HG02623 (cell line): ENCODE measurements at regions not wholly inside any gene's neighbourhood (a gene's known extent, or its start where the extent isn't known, plus 50 kb on each side); places are given as distances from the start of the nearest gene placed in this dataset.
"Not testable (repeated sequence)": the region's sequence is repeated elsewhere in the genome, so short reads cannot be mapped to it uniquely, and the experiment has no call there.

Experiments
- ATAC-seq: cut with Tn5 transposase; IDR thresholded peaks from one replicate; pipeline ENCODE4 v1.9.1; 2021; ENCODE audit warnings: moderate library complexity; ENCODE audit not compliant: unreplicated experiment

DNA sequence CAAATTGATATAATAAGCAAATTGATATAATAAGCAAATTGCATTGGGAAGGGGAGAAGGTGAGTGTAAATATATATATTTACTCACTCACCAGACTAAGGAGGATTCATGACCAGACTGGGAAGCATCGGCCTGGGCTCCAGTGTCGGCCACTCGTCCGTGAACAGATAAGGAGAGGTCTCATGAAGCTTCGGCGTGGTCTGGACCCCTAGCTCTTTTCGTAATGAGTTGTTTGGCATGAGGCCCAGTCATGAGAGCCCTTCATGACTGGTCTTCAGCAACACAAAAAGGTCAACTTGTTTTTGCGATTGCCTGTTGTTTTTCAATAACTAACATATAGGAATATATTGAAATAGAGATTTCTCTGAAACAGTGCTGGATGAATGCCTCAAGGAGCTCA lies 222.9 kb upstream of the KCNK2 start:
- ATAC-seq = no peak

DNA sequence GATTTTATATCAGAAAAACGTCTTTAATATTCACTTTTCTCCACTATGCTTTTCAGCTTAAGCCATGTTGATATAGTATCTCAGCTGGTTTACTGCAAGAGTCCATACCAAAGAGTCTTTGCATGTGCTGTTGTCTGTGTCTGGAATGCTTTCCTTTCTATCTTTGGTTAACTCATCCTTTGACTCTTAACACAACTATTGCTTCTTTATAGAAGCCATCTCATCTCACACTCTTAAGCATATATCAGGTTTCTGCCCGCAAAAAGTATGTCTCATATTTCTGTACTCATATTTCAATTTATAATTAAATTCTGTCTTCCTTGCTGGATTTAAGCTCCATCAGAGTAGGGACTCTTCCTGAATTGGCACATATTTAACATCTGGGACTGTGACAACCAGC lies 220.9 kb upstream of the KCNK2 start:
- no peak for ATAC-seq

DNA sequence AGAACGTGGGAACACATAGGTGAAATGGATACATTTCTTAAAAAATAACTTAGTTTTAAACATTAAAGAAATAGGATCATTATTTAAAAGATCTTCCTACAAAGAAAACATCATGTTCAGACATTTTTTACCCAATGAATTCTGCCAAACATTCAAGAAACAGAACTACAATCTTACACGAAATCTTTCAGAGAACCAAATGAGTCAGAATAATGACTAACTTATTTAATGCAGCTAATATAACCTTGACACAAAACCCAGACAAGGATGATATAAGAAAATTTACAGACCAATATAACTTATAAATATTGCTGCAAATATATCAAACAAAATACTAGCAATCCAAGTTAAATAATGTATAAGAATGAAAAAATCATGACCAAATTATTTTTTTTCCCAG lies 220.1 kb upstream of the KCNK2 start:
- ATAC-seq = no peak

DNA sequence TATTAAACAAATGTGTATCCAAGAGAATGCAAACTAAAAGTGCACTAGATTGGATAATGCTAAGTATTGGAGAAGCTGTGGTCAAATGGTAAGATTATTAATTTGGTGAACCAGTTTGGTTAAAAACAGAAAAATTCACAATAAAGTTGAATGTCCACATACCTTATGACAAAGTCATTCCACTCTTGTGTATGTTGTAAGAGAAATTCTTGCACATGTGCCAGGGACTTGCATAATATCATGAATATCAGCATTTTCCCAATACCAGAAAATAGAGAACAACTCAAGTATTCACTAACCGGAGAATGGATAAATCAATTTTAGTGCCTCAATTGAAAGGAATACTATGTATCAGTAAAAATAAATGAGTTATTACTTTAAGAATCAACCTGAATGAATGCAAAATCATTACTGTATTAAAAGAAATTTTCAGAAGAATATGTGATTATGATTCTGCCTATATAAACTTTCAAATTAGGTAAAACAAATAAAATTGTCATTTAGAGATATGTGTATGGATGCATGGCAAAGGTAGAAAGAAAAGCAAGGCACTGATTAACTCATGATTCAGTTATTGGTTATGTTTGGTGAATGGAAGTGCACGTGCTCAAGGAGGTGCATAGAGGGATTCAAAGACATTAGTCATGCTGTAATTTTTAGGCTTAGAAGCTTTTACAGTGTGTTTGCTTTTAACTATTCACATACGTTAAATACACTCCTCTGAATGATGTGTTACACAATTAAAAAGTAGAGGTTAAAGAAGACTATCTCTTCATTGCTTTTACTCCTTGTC lies 217.4 kb upstream of the KCNK2 start:
- no peak for ATAC-seq

DNA sequence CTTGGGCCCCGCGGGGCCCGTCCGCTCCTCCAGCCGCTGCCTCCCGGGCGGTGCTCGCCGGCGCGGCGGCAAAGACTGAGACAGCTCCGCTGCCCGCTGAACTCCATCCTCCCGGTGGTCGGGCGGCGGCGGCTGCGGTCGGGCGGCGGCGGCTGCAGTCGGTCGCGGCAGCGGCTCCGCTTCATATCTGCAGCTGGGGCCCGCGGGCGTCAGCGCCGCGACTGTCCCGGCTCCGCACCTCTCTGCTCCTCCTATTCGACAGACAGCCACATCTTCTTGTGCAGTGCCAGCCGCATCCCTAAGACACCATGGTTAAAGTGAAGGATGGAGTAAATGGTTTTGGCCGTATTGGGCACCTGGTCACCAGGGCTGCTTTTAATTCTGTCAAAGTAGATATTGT lies 212.1 kb upstream of the KCNK2 start:
- ATAC-seq = not testable (repeated sequence)

DNA sequence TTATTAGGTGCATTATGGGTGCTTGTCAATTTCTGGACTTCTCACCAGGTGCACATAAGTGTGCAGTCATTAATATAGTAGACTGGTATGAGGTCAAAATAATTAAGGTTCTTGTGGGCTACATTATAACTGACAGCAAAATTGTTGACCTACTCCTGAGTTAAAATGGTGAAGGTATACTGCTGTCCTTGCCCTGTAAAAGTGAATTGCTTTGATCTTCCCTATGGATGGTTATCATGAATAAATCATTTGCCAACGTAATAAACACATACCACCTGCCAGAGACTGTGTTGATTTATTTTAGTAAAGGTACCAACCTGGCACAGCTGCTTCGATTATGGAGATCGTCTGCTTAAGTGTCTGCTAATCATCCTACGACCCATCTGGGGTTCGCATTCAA lies 201.6 kb upstream of the KCNK2 start:
- ATAC-seq = no peak

DNA sequence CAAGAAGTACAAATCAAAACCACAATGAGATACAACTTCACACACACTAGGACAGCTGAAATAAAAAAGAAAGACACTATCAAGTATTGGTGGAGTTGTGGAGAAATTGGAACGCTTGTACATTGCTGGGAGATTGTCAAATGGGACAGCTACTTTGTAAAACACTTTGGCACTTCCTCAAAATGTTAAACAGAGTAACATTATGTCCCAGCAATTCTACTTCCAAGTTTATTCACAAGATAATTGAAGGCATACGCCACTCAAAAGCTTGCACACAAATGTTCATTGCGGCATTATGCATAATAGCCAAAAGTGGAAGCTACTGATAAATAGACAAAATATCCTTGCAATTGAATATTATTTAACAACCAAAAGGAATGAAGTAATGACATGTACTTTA lies 199.9 kb upstream of the KCNK2 start:
- ATAC-seq = no peak

DNA sequence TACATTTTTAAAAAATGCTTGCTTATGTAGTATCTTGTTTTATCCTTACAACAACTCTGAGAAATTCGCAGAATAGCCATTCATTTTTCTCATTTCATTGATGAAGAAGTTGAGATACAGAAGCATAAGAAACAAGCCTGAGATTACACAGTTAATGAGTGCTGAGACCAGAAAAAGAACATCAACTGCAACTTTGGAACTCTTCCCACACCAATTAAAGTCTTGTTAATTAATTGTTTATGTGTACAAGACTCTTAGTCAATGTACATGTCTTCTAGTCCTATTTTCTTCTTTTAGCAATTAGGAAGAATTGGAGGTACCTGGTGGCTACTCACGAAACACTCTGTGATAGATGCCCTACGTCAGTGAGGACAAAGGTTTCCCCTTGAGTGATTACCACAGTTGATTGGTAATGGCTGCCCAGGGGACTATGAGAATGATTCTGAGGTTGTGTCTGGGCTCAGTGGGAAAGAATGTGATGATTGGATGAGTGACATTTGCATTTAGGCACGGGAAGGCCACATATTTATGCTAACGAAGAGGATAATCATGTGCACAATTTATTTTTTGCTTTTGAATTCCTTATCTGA lies 187.4 kb upstream of the KCNK2 start:
- ATAC-seq = no peak

DNA sequence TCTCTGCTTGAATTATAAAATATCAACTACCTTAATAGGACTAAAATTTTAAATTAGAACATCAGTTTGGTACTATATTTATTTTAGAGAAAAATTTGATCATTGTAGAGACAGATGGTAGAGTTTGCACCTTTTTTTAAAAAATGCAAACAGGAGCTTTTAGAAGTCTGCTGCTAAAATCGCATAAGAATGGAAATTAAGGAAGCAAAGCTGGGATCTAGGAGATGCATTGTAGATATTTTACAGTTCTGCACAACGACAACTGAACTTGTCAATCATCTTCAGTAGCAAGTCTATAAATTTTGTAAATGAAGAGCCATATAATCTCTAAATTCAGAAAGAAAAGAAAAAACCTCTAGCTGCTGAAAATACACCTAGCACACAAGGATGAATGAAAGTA lies 185.6 kb upstream of the KCNK2 start:
- ATAC-seq = no peak

DNA sequence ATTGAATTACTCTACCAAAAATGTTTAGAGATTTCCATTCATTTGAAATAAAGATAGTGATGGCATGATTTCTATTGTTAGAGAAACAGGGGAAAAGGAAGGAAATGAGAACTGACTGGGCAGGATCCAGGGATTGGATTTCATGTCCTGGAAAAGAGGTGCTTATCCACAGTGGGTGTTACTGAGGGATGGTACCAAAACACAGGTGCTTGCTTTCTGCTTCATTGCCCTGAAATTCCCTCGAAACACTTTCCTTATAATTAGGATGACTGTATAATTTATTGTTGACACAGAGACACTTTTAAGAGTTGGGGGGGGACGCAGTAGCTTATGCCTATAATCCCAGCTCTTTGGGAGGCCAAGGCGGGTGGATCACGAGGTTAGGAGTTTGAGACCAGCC lies 185.0 kb upstream of the KCNK2 start:
- ATAC-seq = no peak

DNA sequence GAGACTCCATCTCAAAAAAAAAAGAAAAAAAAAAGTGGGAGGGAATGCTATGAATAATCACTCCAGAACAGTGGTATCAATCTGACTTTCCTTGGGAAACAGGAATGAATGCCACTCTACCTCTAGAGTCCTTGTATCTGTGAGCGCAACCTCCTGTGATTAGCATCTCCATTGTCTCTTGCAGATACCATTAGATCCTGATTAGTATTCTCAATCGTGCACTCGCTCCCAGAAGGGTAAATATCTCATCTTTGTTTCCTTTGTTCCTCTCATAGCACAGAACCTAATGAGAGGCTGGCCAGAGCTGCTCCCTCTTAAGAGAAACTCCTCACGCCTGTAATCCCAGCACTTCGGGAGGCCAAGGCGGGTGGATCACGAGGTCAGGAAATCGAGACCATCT lies 184.4 kb upstream of the KCNK2 start:
- no peak for ATAC-seq

DNA sequence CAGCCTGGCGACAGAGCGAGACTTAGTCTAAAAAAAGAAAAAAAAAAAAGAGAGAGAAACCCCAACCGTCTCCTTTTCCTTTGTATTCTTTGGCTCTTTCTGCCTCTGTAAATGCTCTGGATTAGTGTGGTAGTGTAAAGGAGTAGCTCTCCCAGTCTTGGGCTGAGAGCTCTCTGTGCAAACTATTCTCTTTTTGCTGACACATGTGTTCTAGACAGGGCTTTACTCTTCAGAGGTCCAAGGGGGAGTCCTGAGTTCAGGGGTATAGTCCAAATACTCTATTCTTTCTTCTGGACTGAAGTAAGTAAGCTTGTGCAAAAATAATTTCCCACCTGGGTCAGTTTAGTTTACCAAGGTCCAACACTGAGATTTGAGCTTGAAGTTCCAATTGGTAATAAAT lies 183.8 kb upstream of the KCNK2 start:
- ATAC-seq = no peak

DNA sequence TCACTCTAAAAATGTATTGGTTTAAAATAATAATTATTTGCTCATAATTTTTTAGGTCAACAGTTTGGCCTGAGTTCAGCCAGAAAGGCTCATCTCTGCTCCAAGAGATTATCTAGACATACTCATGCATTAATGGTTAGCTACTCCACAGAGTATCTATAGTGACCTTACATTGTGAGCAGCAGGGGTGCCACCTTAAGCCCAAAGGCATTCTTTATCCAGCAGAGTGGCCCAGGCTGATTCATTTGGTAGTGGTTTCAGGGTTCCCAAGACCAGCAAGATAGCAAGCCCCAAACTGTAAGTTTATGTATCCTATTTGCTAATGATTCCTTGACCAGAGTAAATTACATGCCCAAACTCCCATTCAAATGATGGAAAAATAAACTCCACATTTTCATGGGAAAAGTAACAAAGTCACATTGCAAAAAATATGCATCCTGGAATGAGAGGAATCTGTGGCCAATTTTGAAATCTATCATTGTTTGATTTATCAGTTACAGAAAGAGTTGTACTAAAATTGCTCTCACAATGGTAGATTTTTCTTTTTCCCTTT lies 182.6 kb upstream of the KCNK2 start:
- no peak for ATAC-seq

DNA sequence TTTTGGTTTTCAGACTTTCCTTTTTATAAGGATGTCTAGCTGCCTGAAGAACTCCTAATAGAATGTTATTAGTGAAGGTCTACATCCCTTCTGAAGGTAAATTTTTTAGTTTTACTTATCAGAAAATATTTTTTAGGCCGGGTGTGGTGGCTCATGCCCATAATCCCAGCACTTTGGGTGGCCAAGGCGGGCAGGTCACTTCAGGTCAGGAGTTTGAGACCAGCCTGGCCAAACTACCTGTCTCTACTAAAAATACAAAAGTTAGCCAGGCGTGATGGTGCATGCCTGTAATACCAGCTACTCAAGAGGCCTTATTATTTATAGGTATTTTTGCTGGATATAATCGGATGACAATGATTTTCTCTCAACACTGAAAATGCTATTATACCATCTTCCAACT lies 181.9 kb upstream of the KCNK2 start:
- ATAC-seq = no peak

DNA sequence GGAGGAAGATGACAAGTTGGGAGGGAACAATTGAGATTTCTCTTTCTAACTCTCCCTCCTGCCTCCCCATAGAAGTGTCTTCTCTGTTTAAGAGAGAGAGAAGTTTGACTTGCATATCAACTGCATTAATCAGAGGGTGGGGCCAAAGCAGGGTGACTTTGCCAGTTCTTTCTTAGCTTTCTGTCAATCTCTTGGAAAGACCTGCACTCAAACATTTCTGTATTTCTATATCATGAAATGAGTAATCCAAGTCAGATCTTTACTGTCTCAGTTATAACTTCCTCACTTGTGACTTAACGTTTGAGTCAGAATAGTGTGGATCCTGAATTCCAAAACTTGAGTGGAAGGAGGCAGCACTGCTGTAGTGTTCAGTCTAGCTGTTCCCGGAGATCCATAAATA lies 180.8 kb upstream of the KCNK2 start:
- no peak for ATAC-seq

DNA sequence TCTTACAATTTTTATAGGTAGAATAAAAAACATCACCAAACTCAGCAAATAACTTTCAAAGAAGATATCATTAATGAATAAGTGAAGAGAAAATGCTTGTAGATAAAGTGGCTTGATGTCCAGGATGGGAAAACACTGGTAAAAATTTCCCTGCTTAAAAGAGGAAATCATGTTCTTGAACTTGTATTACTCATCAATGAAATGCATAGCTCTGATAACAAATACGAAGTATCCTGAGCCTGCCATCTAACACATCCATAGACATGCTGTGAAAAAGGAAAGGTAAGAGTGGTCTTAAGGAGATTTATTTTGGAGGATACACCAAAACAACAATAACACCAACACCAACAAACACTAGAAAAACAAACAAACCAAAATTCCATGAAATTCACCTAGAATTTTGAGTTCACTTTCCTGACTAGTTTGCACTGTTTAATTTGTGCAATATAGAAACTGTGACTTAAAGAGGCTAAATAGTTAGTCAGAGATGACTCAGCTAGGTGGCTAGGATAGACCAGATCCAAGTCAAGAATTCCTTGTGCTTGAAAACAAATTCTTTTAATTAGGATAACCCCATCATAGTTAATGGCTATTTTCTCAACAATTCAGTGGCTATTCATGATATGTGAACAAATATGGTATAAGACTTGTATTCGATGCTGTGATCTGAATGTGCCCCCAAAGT lies 179.8 kb upstream of the KCNK2 start:
- ATAC-seq = no peak

DNA sequence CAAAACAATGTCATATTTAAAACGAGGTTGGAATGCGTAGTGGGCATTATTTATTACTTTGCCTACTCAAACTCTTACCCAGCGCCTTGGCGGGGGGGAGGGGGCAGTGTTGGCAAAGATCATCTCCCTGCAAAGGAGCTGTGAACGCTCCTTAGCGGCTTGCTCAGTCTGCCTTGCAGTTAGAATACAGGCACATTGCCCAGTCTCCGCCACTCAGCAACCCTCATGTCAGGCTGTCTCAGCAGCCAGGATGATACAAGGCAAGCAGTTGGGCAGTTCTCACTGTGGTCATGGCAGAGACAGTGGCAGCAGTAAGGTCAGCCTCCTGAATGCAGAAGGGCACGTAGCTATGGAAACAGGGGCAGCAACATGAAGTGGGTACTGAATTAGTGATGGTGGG lies 170.4 kb upstream of the KCNK2 start:
- ATAC-seq = no peak

DNA sequence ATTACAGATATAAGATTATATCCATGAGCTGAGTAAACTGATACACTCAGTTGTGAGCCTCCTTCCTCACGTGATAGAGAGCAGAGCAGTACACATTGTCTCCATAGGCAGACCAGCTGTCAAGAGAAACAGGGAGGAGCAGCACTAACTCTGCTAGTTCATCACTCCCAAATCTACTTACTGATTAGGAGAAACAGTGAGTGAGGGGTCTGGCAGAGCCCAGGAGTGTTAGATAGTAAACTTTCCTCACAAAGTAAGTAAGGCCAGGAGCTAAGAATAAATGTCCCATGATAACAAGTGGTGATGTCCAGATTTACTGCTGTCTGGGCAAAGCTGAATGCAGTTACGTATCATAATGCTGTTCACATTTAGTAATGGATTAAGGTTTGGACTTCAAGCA lies 168.6 kb upstream of the KCNK2 start:
- ATAC-seq = no peak

DNA sequence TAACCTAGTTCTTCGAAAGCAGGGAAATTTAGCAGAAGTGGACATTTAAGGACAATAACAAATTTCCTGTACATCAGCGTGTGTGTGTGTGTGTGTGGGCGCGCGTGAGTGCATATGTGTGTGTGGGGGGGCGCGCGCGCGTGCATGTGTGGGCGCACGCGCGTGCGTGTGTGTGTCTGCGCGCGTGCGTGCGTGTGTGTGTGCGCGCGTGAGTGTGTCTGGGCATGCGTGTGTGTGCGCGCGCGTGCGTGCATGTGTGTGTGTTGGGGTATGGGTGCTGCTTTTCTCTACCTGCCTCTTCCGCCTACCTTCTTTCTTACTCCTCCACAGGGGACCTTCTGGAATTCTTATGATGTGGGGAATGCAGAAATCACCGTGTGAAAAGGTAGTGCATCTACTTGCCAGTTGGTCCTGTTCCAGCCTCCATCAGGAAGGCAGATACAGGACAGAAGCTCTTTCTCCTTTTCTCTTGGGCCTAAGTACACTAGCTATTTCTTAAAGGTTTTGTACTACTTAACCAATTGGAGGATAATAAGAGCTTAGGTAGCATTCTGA lies 165.4 kb upstream of the KCNK2 start:
- ATAC-seq = no peak

DNA sequence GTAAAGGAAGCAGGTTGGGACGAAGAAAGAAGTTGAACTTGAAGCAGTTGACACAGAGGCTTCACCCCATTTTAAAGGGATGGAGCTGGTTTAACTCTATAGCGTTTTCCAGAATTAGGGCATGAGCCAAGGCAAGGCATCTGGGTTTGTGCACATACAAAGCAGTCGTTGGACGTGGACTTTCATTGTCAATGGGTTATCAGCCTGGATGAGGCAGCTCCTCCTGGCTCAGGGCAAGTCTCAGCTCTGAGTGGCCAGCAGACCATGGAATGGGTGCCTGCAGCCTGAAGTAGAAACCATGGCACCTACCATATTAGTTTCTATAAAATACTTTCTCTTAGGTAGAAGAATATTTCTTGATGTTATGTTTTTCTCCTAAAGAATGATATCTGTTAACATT lies 163.8 kb upstream of the KCNK2 start:
- no peak for ATAC-seq

DNA sequence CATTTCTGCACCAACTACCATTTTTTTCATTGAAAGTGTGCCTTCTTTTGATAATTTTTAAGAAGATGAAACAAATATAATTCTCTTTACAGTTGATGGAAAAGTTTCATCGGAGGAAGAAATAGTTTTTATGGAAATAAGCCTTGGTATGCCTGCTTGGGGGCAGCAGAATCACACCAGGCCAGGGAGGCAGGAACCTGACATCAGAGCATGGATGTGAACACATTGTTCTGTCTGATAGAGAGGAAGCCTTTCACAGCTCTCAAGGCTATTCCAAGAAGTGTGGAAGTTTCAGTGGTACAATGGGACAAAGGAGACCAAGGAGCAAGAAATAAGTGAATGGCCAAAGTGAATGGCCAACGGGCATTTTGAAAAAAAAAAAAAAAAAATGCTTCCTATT lies 162.2 kb upstream of the KCNK2 start:
- no peak for ATAC-seq
